ENCODE measurements at regions not wholly inside any gene's neighbourhood (a gene's known extent, or its start where the extent isn't known, plus 50 kb on each side); places are given as distances from the start of the nearest gene placed in this dataset.

- Histone ChIP-seq H3K9me3 (no peaks in the 10 kb centered on the region), H3K27ac (no peak overlapping the region), H3K4me1 (no peaks in the 10 kb centered on the region), H3K4me3 (no peak overlapping the region), H3K27me3 (no peaks in the 10 kb centered on the region), H3K36me3 (no peaks in the 10 kb centered on the region)
- no peak for TF ChIP-seq EP300 (IDR thresholded peaks at IDR 0.05)
- no peak for TF ChIP-seq POLR2A (IDR thresholded peaks at IDR 0.05)
- TF ChIP-seq CTCF (IDR thresholded peaks at IDR 0.05): no peak
- WGBS, 2 donors: 59 to 62% methylated on average over 3 of the region's 3 CpGs
- DNase-seq (ENCODE audit: low spot score in 2 of 2): no peak
These were observed 103.0 kb upstream of the LSM8 start for GRCh38 chr7:118080947-118081346.

- Histone ChIP-seq H3K4me1 (no peaks in the 10 kb centered on the region), H3K36me3 (no peaks in the 10 kb centered on the region), H3K27ac (no peak overlapping the region), H3K27me3 (no peaks in the 10 kb centered on the region), H3K9me3 (no peaks in the 10 kb centered on the region), H3K4me3 (no peak overlapping the region)
- no peak for DNase-seq (ENCODE audit: low spot score in 2 of 2)
- TF ChIP-seq EP300 (IDR thresholded peaks at IDR 0.05) (no peak), CTCF (IDR thresholded peaks at IDR 0.05) (no peak), POLR2A (IDR thresholded peaks at IDR 0.05) (no peak)
These were observed 101.5 kb upstream of the LSM8 start for GRCh38 chr7:118082506-118082905.

- Histone ChIP-seq H3K4me3 (no peak overlapping the region), H3K27ac (no peak overlapping the region), H3K9me3 (no peaks in the 10 kb centered on the region), H3K36me3 (no peaks in the 10 kb centered on the region), H3K4me1 (no peaks in the 10 kb centered on the region), H3K27me3 (no peaks in the 10 kb centered on the region)
- DNase-seq (ENCODE audit: low spot score in 2 of 2): no peak
- WGBS, 2 donors: 49 to 72% methylated on average over 3 of the region's 3 CpGs
- TF ChIP-seq POLR2A (IDR thresholded peaks at IDR 0.05): no peak
- no peak for TF ChIP-seq CTCF (IDR thresholded peaks at IDR 0.05)
- TF ChIP-seq EP300 (IDR thresholded peaks at IDR 0.05): no peak
These were observed 99.0 kb upstream of the LSM8 start for GRCh38 chr7:118085000-118085399.

GRCh38 chr7:118087126-118087525 is 96.8 kb upstream of the LSM8 start:
- Histone ChIP-seq H3K36me3 (no peaks in the 10 kb centered on the region), H3K9me3 (no peaks in the 10 kb centered on the region), H3K27me3 (no peaks in the 10 kb centered on the region), H3K4me3 (no peak overlapping the region), H3K4me1 (no peaks in the 10 kb centered on the region), H3K27ac (no peak overlapping the region)
- 58 to 65% methylated on average over 2 of the region's 2 CpGs for WGBS, 2 donors
- DNase-seq (ENCODE audit: low spot score in 2 of 2): no peak
- TF ChIP-seq CTCF (IDR thresholded peaks at IDR 0.05): no peak
- no peak for TF ChIP-seq POLR2A (IDR thresholded peaks at IDR 0.05)
- no peak for TF ChIP-seq EP300 (IDR thresholded peaks at IDR 0.05)

- Histone ChIP-seq H3K27me3 (no peaks in the 10 kb centered on the region), H3K4me1 (no peaks in the 10 kb centered on the region), H3K9me3 (no peaks in the 10 kb centered on the region), H3K4me3 (no peak overlapping the region), H3K36me3 (no peaks in the 10 kb centered on the region), H3K27ac (no peak overlapping the region)
- no peak for DNase-seq (ENCODE audit: low spot score in 2 of 2)
- WGBS, 2 donors: 85 to 94% methylated on average over 1 of the region's 1 CpG
- no peak for TF ChIP-seq POLR2A (IDR thresholded peaks at IDR 0.05)
- no peak for TF ChIP-seq CTCF (IDR thresholded peaks at IDR 0.05)
- no peak for TF ChIP-seq EP300 (IDR thresholded peaks at IDR 0.05)
These were observed 89.9 kb upstream of the LSM8 start for GRCh38 chr7:118094044-118094443.
